KMS-11 (cell line): ENCODE measurements at regions not wholly inside any gene's neighbourhood (a gene's known extent, or its start where the extent isn't known, plus 50 kb on each side); places are given as distances from the start of the nearest gene placed in this dataset.

Experiments
- H2AFZ ChIP-seq: fragments of 200-600 bp; sonication (generic); 2 replicates; pipeline ENCODE4 v1.6.1; 2016; ENCODE audit warnings: antibody characterized with exemption, mixed run types, low read depth
- H3K27ac ChIP-seq: fragments of 200-600 bp; sonication (generic); 2 replicates; pipeline ENCODE4 v1.6.1; 2016; ENCODE audit warnings: mild to moderate bottlenecking, mixed run types
- H3K27me3 ChIP-seq: fragments of 200-600 bp; sonication (generic); 2 replicates; pipeline ENCODE4 v1.6.1; 2017; ENCODE audit warnings: mild to moderate bottlenecking, low read depth, mixed run types, moderate library complexity; ENCODE audit not compliant: insufficient read depth
- H3K36me3 ChIP-seq: fragments of 200-600 bp; sonication (generic); 2 replicates; pipeline ENCODE4 v1.6.1; 2017; ENCODE audit warnings: mild to moderate bottlenecking, mixed run types; ENCODE audit not compliant: insufficient read depth
- H3K4me1 ChIP-seq: fragments of 200-600 bp; sonication (generic); 2 replicates; pipeline ENCODE4 v1.6.1; 2016; ENCODE audit warnings: mild to moderate bottlenecking, low read depth, mixed run types; ENCODE audit not compliant: poor library complexity, severe bottlenecking
- H3K4me2 ChIP-seq: fragments of 200-600 bp; sonication (generic); 2 replicates; pipeline ENCODE4 v1.7.0; 2016; ENCODE audit warnings: mild to moderate bottlenecking, mixed run types
- H3K4me3 ChIP-seq: fragments of 200-600 bp; sonication (generic); IDR thresholded peaks from 2 replicates; pipeline ENCODE4 v1.6.1; 2017; ENCODE audit warnings: low read depth, low read length, mixed read lengths; ENCODE audit not compliant: insufficient read depth
- H3K79me2 ChIP-seq: fragments of 200-600 bp; sonication (generic); 2 replicates; pipeline ENCODE4 v1.6.1; 2016; ENCODE audit warnings: low read depth, mixed run types; ENCODE audit not compliant: insufficient read depth
- H3K9ac ChIP-seq: fragments of 200-600 bp; sonication (generic); 2 replicates; pipeline ENCODE4 v1.6.1; 2016; ENCODE audit warnings: mild to moderate bottlenecking, mixed run types
- H4K20me1 ChIP-seq: fragments of 200-600 bp; sonication (generic); 2 replicates; pipeline ENCODE4 v1.6.1; 2016; ENCODE audit warnings: mild to moderate bottlenecking, mixed run types; ENCODE audit not compliant: insufficient read depth
- CTCF ChIP-seq: fragments of 200-600 bp; sonication (generic); conservative IDR thresholded peaks from 2 replicates; pipeline ENCODE4 v1.6.1; 2017; ENCODE audit warnings: low read depth, mild to moderate bottlenecking, antibody characterized with exemption, low read length, moderate library complexity, mixed read lengths

- H3K4me1 ChIP-seq: no peaks in the 10 kb centered on the region
- H3K27ac ChIP-seq: no peak overlapping the region
- H3K27me3 ChIP-seq: no peaks in the 10 kb centered on the region
- no peaks in the 10 kb centered on the region for H4K20me1 ChIP-seq
- TF ChIP-seq CTCF: no peak
- no peak overlapping the region for H2AFZ ChIP-seq
- H3K9ac ChIP-seq: no peak overlapping the region
- H3K36me3 ChIP-seq: no peaks in the 10 kb centered on the region
- no peak overlapping the region for H3K4me3 ChIP-seq
- H3K4me2 ChIP-seq: no peak overlapping the region
- no peaks in the 10 kb centered on the region for H3K79me2 ChIP-seq
Measured at GRCh38 chr22:48957311-48957986, 870.2 kb downstream of the BRD1 start.

- no peaks in the 10 kb centered on the region for H3K27me3 ChIP-seq
Measured at GRCh38 chr22:48955351-48956311, 872.0 kb downstream of the BRD1 start.

GRCh38 chr22:48954781-48955311 is 872.8 kb downstream of the BRD1 start:
- Histone ChIP-seq H2AFZ (no peak overlapping the region), H3K79me2 (no peaks in the 10 kb centered on the region), H4K20me1 (no peaks in the 10 kb centered on the region), H3K4me1 (no peaks in the 10 kb centered on the region), H3K36me3 (no peaks in the 10 kb centered on the region), H3K4me3 (no peak overlapping the region), H3K9ac (no peak overlapping the region), H3K4me2 (no peak overlapping the region), H3K27ac (no peak overlapping the region), H3K27me3 (no peaks in the 10 kb centered on the region)
- TF ChIP-seq CTCF: no peak

More at GRCh38 chr22:48955351-48956311, 872.0 kb downstream of the BRD1 start:
- Histone ChIP-seq H3K4me1 (no peaks in the 10 kb centered on the region), H2AFZ (no peak overlapping the region), H3K27ac (no peak overlapping the region), H3K4me3 (no peak overlapping the region), H3K36me3 (no peaks in the 10 kb centered on the region), H3K79me2 (no peaks in the 10 kb centered on the region), H3K4me2 (no peak overlapping the region), H4K20me1 (no peaks in the 10 kb centered on the region), H3K9ac (no peak overlapping the region)
- TF ChIP-seq CTCF: no peak

GRCh38 chr22:48953830-48954229 is 873.8 kb downstream of the BRD1 start:
- H3K27me3 ChIP-seq: no peaks in the 10 kb centered on the region
- H3K36me3 ChIP-seq: no peaks in the 10 kb centered on the region
- no peak for TF ChIP-seq CTCF
- H3K4me1 ChIP-seq: no peaks in the 10 kb centered on the region
- no peaks in the 10 kb centered on the region for H3K79me2 ChIP-seq
- no peak overlapping the region for H3K4me3 ChIP-seq
- H3K4me2 ChIP-seq: no peak overlapping the region
- no peak overlapping the region for H3K9ac ChIP-seq
- no peak overlapping the region for H2AFZ ChIP-seq
- no peak overlapping the region for H3K27ac ChIP-seq
- H4K20me1 ChIP-seq: no peaks in the 10 kb centered on the region
